Endothelial cell (in vitro differentiated cells): ENCODE measurements at regions not wholly inside any gene's neighbourhood (a gene's known extent, or its start where the extent isn't known, plus 50 kb on each side); places are given as distances from the start of the nearest gene placed in this dataset.
A peak's percentile ranks its signal among the peaks of the same experiment; 100 is the strongest.

Experiments
- DNase-seq: peaks from one replicate; pipeline ENCODE4 v3.0.0; 2021; ENCODE audit warnings: low spot score
- H3K27ac Mint-ChIP-seq: one replicate; pipeline ENCODE4 v1.8.0; 2021; ENCODE audit warnings: mixed read lengths, inconsistent platforms; ENCODE audit not compliant: unreplicated experiment
- H3K27me3 Mint-ChIP-seq: one replicate; pipeline ENCODE4 v1.8.0; 2021; ENCODE audit warnings: mild to moderate bottlenecking, moderate library complexity, mixed read lengths, inconsistent platforms; ENCODE audit not compliant: unreplicated experiment
- H3K36me3 Mint-ChIP-seq: one replicate; pipeline ENCODE4 v1.8.0; 2021; ENCODE audit warnings: mild to moderate bottlenecking, low read depth, mixed read lengths, inconsistent platforms; ENCODE audit not compliant: unreplicated experiment
- H3K4me1 Mint-ChIP-seq: one replicate; pipeline ENCODE4 v1.8.0; 2021; ENCODE audit warnings: mild to moderate bottlenecking, mixed read lengths, inconsistent platforms; ENCODE audit not compliant: unreplicated experiment
- H3K4me3 Mint-ChIP-seq: one replicate; pipeline ENCODE4 v1.8.0; 2021; ENCODE audit warnings: mild to moderate bottlenecking, mixed read lengths, inconsistent platforms; ENCODE audit not compliant: unreplicated experiment
- H3K9me3 Mint-ChIP-seq: one replicate; pipeline ENCODE4 v1.8.0; 2021; ENCODE audit warnings: mixed read lengths, inconsistent platforms; ENCODE audit not compliant: unreplicated experiment
- CTCF ChIP-seq: fragments of 200-600 bp; sonication (generic); IDR thresholded peaks from one replicate; pipeline ENCODE4 v1.5.0; 2021; ENCODE audit warnings: antibody characterized with exemption; ENCODE audit not compliant: unreplicated experiment

GRCh38 chr6:25085756-25086155, 150.0 kb upstream of the RIPOR2 start:
- no peak for TF ChIP-seq CTCF
- H3K27ac Mint-ChIP-seq: peak overlapping the region; percentile 98
- H3K27me3 Mint-ChIP-seq: peaks cover 6% of the 10 kb centered on the region
- H3K4me3 Mint-ChIP-seq: no peak overlapping the region
- peak; percentile 14 for DNase-seq
- no peaks in the 10 kb centered on the region for H3K36me3 Mint-ChIP-seq
- H3K9me3 Mint-ChIP-seq: no peaks in the 10 kb centered on the region
- H3K4me1 Mint-ChIP-seq: peaks cover 33% of the 10 kb centered on the region

- Mint-ChIP-seq H3K27ac (no peak overlapping the region), H3K4me1 (peaks cover 30% of the 10 kb centered on the region), H3K9me3 (no peaks in the 10 kb centered on the region), H3K27me3 (peaks cover 6% of the 10 kb centered on the region), H3K4me3 (no peak overlapping the region), H3K36me3 (no peaks in the 10 kb centered on the region)
- no peak for DNase-seq
- TF ChIP-seq CTCF: no peak
These were observed 150.8 kb upstream of the RIPOR2 start for GRCh38 chr6:25086500-25087091.

GRCh38 chr6:25088513-25088912, 152.8 kb upstream of the RIPOR2 start:
- Mint-ChIP-seq H3K4me1 (peaks cover 21% of the 10 kb centered on the region), H3K4me3 (no peak overlapping the region), H3K27ac (no peak overlapping the region), H3K9me3 (no peaks in the 10 kb centered on the region), H3K27me3 (peaks cover 6% of the 10 kb centered on the region), H3K36me3 (no peaks in the 10 kb centered on the region)
- no peak for TF ChIP-seq CTCF
- DNase-seq: no peak

- DNase-seq: no peak
- no peaks in the 10 kb centered on the region for H3K36me3 Mint-ChIP-seq
- no peak overlapping the region for H3K27ac Mint-ChIP-seq
- peaks cover 5% of the 10 kb centered on the region for H3K27me3 Mint-ChIP-seq
- TF ChIP-seq CTCF: no peak
- peaks cover 15% of the 10 kb centered on the region for H3K4me1 Mint-ChIP-seq
- H3K9me3 Mint-ChIP-seq: no peaks in the 10 kb centered on the region
- H3K4me3 Mint-ChIP-seq: no peak overlapping the region
These were observed 153.7 kb upstream of the RIPOR2 start for GRCh38 chr6:25089442-25089841.

GRCh38 chr6:25094726-25095125, 159.0 kb upstream of the RIPOR2 start:
- no peaks in the 10 kb centered on the region for H3K27me3 Mint-ChIP-seq
- peaks cover 3% of the 10 kb centered on the region for H3K4me1 Mint-ChIP-seq
- no peak overlapping the region for H3K4me3 Mint-ChIP-seq
- no peak for DNase-seq
- no peaks in the 10 kb centered on the region for H3K9me3 Mint-ChIP-seq
- no peak overlapping the region for H3K27ac Mint-ChIP-seq
- TF ChIP-seq CTCF: no peak
- no peaks in the 10 kb centered on the region for H3K36me3 Mint-ChIP-seq
